Esophagus squamous epithelium (tissue), 5 donors: ENCODE measurements at regions not wholly inside any gene's neighbourhood (a gene's known extent, or its start where the extent isn't known, plus 50 kb on each side); places are given as distances from the start of the nearest gene placed in this dataset.

Source experiments
- DNase-seq: peaks from one replicate; lab custom pipeline; 2025; lab: John Stamatoyannopoulos, UW
- H3K27ac ChIP-seq, 4 donors: fragments of 200-600 bp; sonication (generic); one replicate each; pipeline ENCODE4 v1.5.1; 2016 to 2019; ENCODE audit warnings: mild to moderate bottlenecking in 1 of 4
- H3K27me3 ChIP-seq, 4 donors: fragments of 200-600 bp; sonication (generic); 1 replicate in 3 of 4; 2 replicates in 1 of 4; pipeline versions ENCODE4 v1.5.1 to v1.6.0; 2017 to 2021; ENCODE audit warnings: antibody characterized with exemption in 1 of 4
- H3K36me3 ChIP-seq, 3 donors: fragments of 200-600 bp; sonication (generic); one replicate each; pipeline ENCODE4 v1.5.1; 2016 to 2019
- H3K4me1 ChIP-seq, 3 donors: fragments of 200-600 bp; sonication (generic); one replicate each; pipeline ENCODE4 v1.5.1; 2017 to 2019
- H3K4me3 ChIP-seq, 4 donors: fragments of 200-600 bp; sonication (generic); 1 replicate in 3 of 4; 2 replicates in 1 of 4; pipeline ENCODE4 v1.5.1; 2016 to 2019; ENCODE audit warnings: mild to moderate bottlenecking in 2 of 4, moderate library complexity in 1 of 4
- H3K9me3 ChIP-seq, 3 donors: fragments of 200-600 bp; sonication (generic); one replicate each; pipeline ENCODE4 v1.5.1; 2016 to 2019
- POLR2A ChIP-seq, 4 donors: fragments of 450-650 bp; IDR thresholded peaks; one replicate each; pipeline ENCODE4 v1.6.1; 2017; ENCODE audit warnings: antibody characterized with exemption in 4 of 4, mild to moderate bottlenecking in 4 of 4, moderate library complexity in 3 of 4
- WGBS, 2 donors: methylation state at CpG; one replicate each; pipeline ENCODE4 v1.1.5; 2018; 5-methylcytosine and 5-hydroxymethylcytosine counted together
- intact Hi-C: fragments of 100-400 bp; cut with DNase I; formaldehyde crosslinking; loops from one replicate; pipeline ENCODE4 v1.15.0; 2022
- TF ChIP-seq, protein P1 (sequence below), 6 experiments: fragments of 450-650 bp in 4 of 6; fragments of 200-600 bp in 2 of 6; sonication (generic) in 2 of 6; IDR thresholded peaks; one replicate each; pipeline ENCODE4 v1.5.1; 2016 to 2019; ENCODE audit warnings: antibody characterized with exemption in 6 of 6, mild to moderate bottlenecking in 4 of 6, moderate library complexity in 4 of 6
- donor health status: DM: yes; HTN: yes; CAD: no.

DNA sequence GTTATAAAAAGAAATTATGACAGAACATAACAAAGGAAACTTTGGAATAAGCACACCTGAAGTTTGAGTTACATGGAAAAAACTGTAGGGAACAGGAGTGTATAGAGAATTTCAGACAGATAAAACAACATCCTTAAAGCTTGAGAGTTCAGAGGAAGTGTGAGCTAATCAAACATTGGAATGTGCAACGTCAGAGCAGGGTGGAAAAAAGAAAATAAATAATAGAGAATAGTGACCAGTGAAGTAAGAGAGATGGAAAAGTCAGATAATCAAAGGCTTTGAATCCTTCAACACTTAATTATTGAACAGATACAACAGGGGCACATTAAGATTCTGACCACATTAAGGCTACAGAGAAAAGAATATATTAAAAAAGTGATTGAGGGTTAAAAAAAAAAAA lies 128.5 kb upstream of the CDH10 start:
- WGBS, 2 donors, result 15 to 19% methylated on average over 1 of the region's 1 CpG
- DNase-seq, result no peak
- peaks cover 0 to 7% (median 0%) of the 10 kb centered on the region in 3 donors for H3K9me3 ChIP-seq
- no peaks in the 10 kb centered on the region for H3K27me3 ChIP-seq
- H3K4me1 ChIP-seq, result no peaks in the 10 kb centered on the region
- intact Hi-C loops, result no loop called here
- no peak overlapping the region for H3K27ac ChIP-seq
- TF ChIP-seq, protein P1, sequence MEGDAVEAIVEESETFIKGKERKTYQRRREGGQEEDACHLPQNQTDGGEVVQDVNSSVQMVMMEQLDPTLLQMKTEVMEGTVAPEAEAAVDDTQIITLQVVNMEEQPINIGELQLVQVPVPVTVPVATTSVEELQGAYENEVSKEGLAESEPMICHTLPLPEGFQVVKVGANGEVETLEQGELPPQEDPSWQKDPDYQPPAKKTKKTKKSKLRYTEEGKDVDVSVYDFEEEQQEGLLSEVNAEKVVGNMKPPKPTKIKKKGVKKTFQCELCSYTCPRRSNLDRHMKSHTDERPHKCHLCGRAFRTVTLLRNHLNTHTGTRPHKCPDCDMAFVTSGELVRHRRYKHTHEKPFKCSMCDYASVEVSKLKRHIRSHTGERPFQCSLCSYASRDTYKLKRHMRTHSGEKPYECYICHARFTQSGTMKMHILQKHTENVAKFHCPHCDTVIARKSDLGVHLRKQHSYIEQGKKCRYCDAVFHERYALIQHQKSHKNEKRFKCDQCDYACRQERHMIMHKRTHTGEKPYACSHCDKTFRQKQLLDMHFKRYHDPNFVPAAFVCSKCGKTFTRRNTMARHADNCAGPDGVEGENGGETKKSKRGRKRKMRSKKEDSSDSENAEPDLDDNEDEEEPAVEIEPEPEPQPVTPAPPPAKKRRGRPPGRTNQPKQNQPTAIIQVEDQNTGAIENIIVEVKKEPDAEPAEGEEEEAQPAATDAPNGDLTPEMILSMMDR (IDR thresholded peaks at IDR 0.05), result no peak
- no peak for TF ChIP-seq POLR2A (IDR thresholded peaks at IDR 0.05)
- no peaks in the 10 kb centered on the region for H3K36me3 ChIP-seq
- H3K4me3 ChIP-seq, result no peak overlapping the region

DNA sequence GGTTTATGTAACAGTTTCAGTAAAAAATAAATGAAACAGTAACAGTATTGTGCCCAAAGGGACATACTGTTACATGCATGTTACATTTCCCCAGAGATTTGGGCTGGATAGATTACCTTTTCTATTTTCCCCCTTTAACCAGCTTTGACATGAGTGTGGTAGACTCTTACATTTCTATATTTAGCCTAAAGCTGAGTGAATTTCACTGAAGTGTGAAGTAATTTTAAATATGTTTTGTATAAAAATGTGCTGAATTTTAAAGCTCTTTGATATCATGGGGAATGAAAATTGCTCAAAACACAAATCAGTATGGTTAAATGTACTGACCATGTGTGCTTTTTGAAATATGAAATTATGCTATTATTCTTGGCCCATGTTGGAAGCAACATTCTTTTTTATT lies 122.3 kb upstream of the CDH10 start:
- Histone ChIP-seq H3K36me3 (no peaks in the 10 kb centered on the region), H3K27ac (no peak overlapping the region), H3K9me3 (peaks cover 0 to 24% (median 14%) of the 10 kb centered on the region in 3 donors), H3K27me3 (no peaks in the 10 kb centered on the region), H3K4me1 (no peaks in the 10 kb centered on the region), H3K4me3 (no peak overlapping the region)
- no peak for DNase-seq
- no peak for TF ChIP-seq POLR2A (IDR thresholded peaks at IDR 0.05)
- TF ChIP-seq, protein P1 (IDR thresholded peaks at IDR 0.05), result no peak
- intact Hi-C loops, result no loop called here

DNA sequence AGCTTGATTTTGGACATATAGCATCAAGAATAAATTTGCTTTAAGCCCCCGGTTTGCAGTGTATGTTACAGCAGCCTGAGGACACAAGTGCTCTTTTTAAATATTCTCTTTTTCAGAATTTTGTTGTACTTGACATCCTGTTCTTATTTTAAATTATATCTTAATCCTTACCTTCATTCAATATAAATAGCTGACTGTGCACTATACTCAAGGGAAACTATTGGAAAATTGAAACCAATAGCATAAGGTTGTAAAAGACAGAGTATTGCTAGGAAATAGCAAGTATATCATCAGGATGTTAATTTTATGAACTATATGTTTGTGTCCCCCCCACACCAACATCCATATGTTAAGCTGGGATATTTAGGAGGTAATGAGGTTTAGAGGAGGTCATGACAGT lies 120.4 kb upstream of the CDH10 start:
- no peak for DNase-seq
- no peaks in the 10 kb centered on the region for H3K36me3 ChIP-seq
- TF ChIP-seq POLR2A (IDR thresholded peaks at IDR 0.05), result no peak
- TF ChIP-seq, protein P1 (IDR thresholded peaks at IDR 0.05), result no peak
- WGBS, 2 donors, result 85 to 100% methylated on average over 1 of the region's 1 CpG
- intact Hi-C loops, result no loop called here
- H3K4me1 ChIP-seq, result no peaks in the 10 kb centered on the region
- no peak overlapping the region for H3K4me3 ChIP-seq
- no peaks in the 10 kb centered on the region for H3K27me3 ChIP-seq
- no peak overlapping the region for H3K27ac ChIP-seq
- H3K9me3 ChIP-seq, result peaks cover 0 to 27% (median 14%) of the 10 kb centered on the region in 3 donors

DNA sequence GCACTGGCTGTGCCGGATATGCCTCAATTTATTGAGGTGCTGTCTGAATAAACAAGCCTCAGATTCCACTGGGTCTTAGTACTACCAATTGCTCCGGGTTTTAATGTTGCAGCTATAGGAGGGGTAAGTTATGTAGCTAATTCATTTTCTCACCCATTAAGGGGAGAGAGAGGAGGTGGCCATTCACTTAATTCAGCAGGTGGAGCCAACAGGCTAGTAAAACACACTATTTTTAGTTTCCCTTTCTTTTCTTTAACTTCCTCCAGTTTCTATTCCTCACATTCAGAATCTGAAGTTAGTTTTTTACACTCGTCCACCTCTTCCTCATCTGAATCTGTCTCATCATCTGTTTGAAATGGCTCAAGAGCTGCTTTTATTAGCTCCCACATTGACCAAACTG lies 105.6 kb upstream of the CDH10 start:
- Histone ChIP-seq H3K36me3 (no peaks in the 10 kb centered on the region), H3K9me3 (peaks cover 0 to 10% (median 0%) of the 10 kb centered on the region in 3 donors), H3K27me3 (no peaks in the 10 kb centered on the region), H3K27ac (no peak overlapping the region), H3K4me1 (no peaks in the 10 kb centered on the region), H3K4me3 (no peak overlapping the region)
- TF ChIP-seq, protein P1 (IDR thresholded peaks at IDR 0.05), result no peak
- no peak for TF ChIP-seq POLR2A (IDR thresholded peaks at IDR 0.05)
- no peak for DNase-seq
- intact Hi-C loops, result no loop called here
- 42 to 59% methylated on average over 3 of the region's 3 CpGs for WGBS, 2 donors

DNA sequence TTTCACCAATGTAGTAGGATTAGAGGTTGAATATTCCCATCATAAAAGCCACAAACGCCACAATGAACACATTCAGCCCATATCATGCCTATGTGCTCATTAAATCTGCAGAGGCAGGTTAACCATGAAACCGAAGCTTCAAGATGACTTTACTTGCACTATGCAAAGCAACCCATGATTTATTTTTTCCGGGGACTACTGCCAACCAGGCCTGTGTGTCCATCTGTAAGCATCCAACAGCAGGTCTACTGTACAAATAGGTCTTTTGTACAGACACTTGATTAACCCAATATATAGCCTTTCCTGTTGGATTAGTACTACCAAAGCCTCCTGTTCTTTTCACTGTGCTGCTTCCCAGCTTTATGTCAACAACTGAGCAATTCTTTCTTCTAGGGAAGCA lies 104.9 kb upstream of the CDH10 start:
- TF ChIP-seq, protein P1 (IDR thresholded peaks at IDR 0.05), result no peak
- TF ChIP-seq POLR2A (IDR thresholded peaks at IDR 0.05), result no peak
- Histone ChIP-seq H3K27me3 (no peaks in the 10 kb centered on the region), H3K36me3 (no peaks in the 10 kb centered on the region), H3K4me1 (no peaks in the 10 kb centered on the region), H3K27ac (no peak overlapping the region), H3K4me3 (no peak overlapping the region), H3K9me3 (peaks cover 0 to 10% (median 0%) of the 10 kb centered on the region in 3 donors)
- 61 to 70% methylated on average over 3 of the region's 3 CpGs for WGBS, 2 donors
- DNase-seq, result no peak
- intact Hi-C loops, result no loop called here
